GM18873 (cell line): ENCODE measurements at regions not wholly inside any gene's neighbourhood (a gene's known extent, or its start where the extent isn't known, plus 50 kb on each side); places are given as distances from the start of the nearest gene placed in this dataset.

ENCODE experiments used
- ATAC-seq: cut with Tn5 transposase; IDR thresholded peaks from one replicate; pipeline ENCODE4 v1.9.1; 2021; ENCODE audit warnings: mild to moderate bottlenecking, moderate library complexity, moderate number of reproducible peaks; ENCODE audit not compliant: unreplicated experiment, low FRiP score

DNA sequence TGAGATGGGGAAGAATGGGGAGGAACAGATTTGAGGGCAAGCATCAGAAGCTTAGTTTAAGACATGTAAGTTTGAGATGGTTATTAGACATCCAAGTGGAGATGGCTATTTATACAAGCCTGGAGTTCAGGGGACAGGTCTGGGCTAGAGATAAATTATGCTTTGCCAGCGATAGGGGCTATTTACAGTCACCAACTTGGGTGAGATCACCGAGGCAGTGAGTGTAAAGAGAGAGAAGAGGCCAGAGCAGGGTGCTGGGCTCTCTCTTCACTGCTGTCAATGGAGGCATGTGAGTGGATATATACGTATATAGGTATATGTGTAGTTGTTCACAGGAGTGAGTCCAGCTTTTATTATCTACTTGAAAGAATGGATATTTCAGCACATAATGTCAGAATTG lies 81.0 kb downstream of the QPCT start:
- no peak for ATAC-seq

DNA sequence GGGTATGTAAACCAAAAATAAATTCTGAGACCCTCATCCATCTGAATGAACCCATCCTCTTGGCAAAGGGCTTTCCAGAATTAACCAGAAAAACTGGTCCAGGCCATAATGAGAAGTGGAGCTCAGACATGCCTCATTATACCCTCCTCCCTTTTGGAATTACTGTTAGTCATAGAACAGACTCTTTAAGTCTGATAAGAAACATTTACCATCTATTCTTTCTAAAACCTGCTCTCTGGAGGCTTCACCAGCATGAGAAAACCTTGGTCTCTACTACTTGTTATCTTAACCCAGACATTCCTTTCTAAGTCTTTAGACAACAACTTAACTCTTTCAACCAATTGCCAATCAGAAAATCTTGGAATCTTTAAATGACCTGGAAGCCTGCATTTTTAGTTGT lies 82.8 kb downstream of the QPCT start:
- ATAC-seq = no peak

DNA sequence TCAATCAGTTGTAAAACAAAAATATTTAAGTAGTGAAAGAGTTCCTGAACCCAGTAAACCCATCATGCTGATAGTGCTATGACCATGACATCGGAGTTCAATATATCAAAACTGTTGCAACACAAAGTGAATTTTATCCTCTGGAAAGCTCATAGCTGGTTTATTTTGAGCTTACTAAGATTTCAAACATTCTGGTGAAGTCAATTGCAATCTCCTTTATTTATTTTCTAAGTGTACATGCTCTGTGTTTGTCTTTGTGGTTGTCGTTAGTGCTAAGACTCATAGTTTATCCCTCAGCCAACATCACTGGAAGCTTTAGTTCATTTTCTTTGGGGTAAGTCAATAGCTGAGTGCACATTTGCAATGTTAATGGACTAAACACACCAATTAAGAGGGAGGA lies 91.9 kb downstream of the QPCT start:
- ATAC-seq = no peak

DNA sequence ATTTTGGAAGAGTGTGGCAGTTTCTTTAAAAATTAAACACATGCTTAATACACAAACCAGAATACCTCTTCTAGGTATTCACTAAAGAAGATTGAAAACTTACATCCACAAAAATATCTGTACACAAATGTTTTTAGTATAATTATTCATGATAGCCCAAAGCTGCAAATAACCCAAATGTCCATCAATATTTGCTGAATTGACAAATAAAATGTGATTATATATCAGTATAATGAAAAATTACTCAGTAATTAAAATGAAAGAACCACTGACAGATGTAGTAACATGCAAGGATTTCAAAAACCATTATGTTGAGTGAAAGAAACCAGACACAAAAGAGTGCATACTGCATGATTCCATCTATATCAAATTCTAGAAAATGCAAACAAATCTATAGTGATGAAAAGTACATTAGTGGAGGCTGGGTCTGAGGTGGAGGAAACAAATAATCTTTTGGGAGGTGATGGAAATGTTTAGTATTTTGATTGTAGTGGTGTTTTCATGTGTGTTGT lies 94.8 kb downstream of the QPCT start:
- ATAC-seq = no peak

DNA sequence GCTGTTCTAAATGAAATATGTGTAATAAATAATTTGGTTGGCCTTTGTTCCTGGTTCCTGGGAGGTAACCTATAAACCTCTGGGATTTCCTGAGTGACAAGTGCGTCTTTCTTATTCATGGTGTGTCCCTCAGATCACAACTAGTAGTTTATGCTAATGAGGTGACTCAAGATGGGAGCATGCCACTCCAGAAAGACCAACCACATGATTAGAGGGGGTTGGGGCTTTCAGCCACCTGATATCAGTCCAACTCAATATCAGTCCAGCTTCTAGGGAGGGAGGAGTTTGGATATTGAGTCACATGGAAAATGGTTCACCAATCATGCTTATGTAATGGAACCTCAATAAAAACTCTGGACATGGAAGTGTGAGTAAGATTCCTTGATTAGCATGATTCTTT lies 96.6 kb downstream of the QPCT start:
- no peak for ATAC-seq

DNA sequence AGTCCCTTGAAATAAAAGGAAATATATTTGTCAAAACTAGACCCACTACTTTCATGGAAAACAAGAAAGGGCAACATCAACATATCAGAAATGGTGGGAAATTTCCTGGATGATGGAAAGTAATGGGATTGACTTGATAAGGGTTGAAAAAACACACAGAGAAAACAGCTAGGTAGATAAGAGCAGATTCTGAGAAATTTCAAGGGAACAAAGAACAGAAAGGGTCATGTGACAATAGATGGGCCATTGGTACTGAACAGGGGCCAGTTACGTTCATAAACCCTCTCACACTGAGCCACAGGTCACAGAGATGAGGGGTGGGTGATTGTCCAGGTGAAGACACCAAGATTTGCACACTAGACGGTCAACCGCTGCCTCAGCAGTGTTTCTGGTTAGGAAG lies 98.7 kb downstream of the QPCT start:
- no peak for ATAC-seq

DNA sequence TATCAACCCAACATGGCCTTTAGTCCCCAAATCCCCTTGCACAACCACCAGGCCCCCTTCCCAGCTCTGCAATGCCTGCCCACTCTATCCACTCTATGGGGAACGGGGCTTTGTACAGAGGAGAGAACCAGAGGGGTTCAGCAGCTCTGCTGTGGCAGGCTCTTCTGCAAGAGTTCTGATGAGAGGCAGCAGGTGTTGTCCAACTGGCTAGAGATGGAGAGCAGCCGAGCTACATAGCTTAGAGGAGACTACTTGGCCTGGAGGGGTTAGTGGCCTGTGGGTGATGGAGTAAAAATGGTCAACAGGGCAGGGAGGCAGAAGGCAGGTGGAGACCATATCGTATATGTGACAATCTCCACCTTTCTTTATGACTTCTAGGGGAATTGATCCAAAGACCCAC lies 103.0 kb downstream of the QPCT start:
- ATAC-seq = no peak

DNA sequence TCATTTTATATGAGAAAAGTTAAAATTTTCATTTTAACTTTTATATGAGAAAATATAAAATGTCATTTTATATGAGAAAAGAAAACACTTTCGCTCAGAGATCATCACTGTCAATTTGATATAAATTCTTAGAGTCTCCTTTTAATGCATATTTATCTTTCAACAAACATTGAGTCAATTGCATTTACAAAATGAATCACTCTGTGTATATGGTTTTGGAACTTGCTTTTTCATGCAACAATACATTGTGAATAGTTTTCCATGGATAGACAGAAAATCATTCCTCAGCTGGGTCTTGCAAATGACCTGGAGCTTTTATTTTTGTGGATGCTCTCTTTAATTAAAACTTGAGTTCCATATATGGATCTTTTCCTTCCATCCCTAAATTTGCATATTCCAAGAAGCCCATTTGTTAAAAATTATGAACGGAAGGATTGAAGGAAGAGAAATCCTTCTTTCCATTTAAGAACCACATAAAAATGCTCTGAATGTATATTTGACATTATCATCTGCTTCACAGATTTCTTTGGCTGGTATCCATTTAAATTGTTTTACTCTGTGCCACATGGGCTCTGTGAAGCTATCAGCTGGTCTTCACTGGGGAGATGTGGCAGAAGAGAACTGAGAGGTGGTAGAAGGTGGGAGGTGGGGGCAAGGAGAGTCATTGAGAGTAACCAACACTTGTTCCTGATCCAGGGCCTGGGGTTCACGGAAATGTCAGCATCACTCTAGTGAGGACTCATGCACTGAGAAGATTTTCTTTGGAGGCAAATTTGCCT lies 104.1 kb downstream of the QPCT start:
- no peak for ATAC-seq

DNA sequence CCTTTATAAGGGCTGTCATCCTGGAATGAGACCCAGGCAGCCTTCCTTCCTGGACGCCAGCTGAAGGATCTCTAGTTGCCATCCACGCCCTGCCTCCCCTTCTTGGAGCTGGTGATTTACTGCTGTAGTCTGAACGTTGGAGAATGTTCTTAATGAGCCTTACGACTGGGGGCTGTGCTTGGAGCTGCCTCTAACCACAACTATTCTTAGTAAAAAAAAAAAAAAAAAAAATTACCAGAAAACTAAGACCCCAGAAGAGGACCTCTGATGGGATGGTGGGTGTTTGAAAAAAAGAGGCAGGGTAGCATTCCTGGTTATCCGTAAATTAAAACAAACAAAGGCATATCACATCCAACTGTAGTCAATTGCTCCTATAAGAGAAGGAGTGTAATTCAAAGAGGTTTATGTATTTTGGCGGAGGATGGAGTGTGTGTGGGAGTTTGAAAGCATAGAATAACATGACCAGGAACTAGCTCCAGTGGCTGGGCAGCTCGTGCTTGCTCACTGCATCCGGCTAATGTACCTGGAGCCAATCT lies 105.4 kb downstream of the QPCT start:
- no peak for ATAC-seq

DNA sequence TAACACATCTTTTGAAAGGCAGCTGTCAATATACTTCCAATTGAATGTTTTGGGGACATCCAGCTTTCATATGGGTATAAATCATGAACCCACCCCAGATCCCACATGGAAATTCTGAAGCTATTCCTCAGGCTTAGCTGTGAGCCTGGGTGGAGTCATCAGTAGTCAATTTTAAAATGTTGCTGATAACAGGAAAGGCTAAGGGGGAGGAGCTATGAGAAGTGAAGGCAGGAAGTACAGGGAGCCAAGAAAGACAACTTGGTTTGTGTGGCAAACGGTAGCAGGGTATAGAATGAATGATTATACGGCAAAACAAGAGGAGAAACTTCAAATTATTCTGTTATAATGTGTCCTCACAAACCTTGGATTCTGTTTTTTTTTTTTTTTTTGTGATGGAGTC lies 108.6 kb downstream of the QPCT start:
- ATAC-seq = no peak

DNA sequence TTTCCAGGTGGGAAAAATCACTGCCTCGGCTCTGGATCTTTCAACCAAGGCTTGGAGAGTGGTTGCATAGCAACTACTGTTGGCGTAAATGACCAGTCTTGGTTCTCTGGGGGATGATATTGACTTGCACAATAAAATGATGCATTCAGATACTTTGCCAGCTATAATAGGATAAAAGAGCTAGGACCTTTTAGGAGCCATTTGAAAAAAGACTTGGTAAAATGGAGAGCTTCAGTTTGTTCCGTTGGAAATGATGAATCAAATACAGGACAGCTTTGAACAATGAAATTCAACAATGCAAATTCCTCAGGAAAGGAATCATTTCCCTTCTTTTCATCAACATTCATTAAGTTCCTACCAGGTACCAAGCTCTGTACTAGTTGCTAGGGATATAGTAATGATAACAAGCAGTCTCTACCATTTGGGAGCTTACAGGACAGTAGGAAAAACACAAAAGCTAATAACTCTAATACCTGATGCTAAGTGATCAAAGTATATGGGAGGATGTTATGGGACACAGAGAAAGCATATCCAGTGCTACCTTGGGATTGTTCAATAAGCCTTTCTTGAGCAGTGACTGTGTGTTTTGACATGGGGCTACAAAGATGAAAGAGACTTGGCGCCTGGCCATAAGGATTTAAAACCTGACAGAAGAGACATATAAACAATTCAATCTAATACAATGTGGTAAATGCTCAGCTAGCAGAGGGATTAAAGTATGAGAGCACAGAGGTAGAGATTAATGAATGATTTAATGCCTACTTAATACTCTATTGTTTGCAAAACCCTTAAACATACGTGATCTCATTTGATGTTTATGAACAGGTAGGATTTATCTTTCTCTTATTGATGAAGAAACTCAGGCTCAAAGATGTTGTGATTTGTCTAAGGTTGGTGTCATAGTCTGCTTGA lies 110.7 kb downstream of the QPCT start:
- ATAC-seq = no peak

DNA sequence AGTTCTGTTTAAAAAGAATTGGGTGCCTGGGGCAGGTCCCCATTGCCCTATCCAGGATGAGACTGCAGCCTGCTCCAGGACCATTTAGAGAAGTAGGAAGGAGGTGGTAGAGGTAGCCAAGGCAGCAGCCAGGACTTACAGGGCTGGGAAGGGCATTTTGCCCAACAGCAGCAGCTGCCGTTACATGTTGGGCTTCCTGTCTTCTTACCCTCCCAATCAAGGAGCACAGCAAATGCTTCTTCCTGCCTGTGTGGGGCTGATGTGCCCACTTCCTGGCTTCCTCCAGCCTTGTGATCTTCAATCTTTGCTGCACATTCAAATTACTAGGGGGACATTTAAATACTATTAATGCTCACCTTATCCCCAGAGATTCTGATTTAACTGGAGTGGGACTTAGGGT lies 112.0 kb downstream of the QPCT start:
- ATAC-seq = no peak

DNA sequence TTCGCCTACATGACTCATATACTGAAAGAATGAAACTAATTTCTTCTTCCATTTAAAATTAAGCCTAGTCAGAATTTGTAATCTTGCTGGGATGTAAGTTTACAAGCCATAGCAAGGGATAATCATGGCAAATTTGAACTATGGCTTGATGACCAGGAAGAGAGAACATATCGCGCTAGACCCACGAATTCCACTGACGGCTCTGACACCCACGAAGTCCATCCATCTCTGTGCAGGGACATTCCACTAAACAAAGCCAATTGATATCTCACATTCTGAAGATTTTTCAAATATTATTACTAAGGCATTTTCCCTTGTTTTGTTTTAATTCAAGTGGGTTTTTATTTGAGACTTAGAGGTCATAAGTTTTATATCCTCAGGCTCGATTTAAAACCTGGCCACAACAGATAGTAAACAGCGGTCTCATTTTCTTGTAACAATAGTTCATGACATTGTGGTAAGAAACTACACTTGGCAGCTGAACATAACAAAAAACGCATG lies 113.0 kb downstream of the QPCT start:
- ATAC-seq = no peak

DNA sequence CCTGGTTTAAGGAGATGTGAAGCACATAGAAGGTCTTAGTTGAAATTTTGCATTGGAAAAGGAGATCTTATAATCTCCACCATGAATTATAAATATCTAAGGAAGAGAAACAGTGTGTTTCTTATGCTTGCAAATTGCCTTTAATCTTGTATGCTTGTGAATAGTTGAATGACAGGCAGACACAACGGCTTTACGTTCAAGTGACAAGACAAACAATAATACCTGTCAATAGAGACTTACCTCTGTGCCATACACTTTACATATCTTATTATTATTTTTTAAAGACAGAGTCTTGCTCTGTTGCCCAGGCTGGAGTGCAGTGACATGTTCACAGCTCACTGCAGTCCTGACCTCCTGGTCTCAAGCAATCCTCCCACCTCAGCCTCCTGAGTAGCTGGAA lies 113.7 kb downstream of the QPCT start:
- ATAC-seq = no peak

DNA sequence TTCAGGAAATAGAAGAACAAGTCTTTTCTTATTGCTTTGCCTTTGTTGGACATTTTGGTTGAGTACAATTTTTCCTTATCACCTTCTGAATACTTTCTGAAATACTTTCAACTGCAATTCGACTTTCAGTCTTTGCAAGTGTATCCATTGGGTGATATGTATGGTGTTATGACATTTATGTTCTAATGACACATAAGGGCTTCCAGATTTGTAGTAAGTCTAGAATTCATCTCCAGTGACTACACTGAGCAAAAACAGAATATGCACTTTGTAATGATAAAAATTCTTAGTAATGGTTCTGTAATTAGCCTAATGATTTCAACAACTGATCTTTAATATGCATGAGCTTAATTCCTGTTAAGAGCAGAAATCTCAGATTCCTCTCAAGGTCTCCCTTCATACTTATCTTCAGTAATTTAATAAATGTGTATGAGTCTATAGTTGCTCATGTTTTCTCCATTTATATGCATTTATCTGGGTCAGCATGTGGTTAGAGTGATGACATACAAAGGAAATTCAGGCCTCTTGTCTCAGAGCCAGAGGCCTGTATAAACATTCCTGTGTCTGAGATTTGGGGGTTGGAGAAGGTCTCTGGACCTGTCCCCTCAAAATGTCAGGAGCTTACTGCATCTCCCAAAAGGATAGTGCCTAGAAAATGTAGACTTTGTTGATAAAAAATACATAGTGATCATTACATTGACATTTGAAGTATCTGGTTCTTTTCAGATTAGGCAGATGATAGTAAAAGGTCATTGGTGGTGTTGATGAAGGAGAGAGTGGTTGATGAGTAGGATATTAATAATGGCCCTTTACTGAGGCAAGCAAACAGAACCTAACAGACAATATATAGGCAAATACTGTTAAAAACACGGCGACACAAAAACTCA lies 114.9 kb downstream of the QPCT start:
- ATAC-seq = no peak

DNA sequence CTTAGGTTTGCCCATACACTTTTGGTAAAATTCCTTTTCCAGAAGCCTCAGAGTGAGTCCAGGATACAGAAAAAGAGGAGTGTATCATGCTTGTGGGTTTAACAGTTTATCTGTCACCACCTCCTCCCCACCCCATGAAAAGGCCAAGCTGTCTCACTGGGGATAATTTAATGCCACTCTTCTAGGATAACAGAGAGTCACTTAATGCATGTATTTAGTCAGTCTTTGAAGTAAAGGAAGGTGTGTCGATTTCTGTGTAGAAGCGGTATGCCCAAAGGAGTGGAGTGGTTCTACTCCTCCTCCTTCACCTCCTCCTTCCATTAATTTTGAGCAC lies 116.4 kb downstream of the QPCT start:
- no peak for ATAC-seq

DNA sequence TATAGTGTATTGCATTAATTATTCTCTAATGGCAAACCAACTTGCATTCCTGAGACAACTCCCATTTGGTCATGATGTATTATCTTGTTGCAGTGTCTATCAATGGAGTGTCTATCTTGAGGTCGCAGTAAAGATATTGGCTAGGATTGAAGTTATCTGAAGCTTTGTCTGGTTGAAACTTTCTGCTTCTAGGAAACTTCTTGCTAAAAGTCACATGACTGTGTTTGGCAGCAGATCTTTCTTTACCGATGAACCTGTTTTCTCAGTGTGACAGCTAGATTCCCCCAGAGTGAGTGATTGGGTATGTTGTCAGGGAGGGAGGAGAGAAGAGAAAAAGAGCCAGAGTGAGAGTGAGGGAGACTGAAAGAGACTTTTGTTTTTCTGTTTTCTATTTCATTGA lies 119.6 kb downstream of the QPCT start:
- no peak for ATAC-seq

DNA sequence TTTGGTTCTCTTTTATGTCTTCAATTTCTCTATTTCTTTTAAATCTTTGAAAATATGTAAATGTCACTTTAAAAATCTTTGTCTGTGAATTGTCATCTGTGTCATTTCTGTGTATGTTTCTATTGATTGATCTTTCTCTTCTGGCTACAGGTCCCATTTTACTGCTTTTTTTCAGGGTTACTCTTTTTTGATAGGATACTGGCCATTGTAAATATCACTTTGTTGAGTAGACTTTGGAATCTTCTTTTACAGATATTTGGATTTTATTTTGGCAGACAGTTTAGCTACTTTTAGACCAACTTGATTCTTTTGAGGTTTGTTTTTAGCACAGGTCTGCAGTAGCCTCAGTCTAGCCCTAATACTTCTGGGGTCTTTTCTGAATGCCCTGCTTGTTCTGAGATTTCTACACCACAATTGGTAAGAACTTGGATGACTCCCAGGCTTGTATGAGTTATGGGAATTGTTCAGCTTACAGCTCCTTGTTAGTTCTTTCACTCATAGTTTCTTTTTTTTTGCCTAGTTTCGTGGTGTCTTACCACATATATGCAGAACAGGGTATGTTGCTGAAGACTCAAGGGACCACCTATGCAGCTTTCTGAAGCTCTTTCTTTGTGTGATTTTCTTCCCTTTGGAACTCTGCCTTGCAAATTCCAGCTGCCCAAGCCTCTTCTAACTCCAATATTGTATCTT lies 122.2 kb downstream of the QPCT start:
- no peak for ATAC-seq

DNA sequence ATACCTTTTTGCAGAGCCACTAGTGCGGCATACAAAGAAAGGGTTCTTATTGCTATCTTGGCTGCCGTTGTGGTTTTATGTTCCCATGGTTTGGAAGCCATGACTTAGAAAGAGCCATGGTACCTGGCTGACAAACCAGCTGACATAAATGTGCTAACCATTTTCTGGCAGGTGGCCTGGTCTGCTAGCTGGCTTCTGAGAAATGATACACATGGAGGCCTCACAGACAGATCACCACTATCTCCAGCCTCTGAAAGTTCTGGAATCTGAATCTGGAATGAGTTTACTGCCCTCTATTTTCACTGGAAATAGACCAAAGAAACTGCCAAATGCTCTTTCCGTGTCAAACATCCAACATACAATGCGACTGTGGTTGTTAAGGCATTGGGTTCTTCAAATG lies 123.7 kb downstream of the QPCT start:
- no peak for ATAC-seq

DNA sequence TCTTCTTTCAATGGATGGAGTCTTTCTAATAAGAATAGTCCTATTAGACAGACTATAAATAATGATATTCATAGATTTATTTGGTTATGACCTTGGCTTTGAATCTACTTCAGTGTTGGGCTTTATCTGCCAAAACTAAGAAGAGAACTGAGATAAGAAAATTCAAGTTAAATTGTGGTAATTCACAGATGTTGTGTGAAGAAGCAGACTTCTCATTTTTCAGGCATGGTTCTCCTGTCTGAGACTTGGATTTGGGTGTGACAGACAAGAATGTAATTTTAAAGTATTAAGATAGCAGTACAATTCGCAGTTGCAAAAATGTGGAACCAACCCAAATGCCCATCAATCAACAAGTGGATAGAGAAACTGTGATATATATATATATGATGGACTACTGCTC lies 124.7 kb downstream of the QPCT start:
- ATAC-seq = no peak
